ENCODE measurements at regions not wholly inside any gene's neighbourhood (a gene's known extent, or its start where the extent isn't known, plus 50 kb on each side); places are given as distances from the start of the nearest gene placed in this dataset.
A peak's percentile ranks its signal among the peaks of the same experiment; 100 is the strongest.
"Not testable (repeated sequence)": the region's sequence is repeated elsewhere in the genome, so short reads cannot be mapped to it uniquely, and the experiment has no call there.

DNA sequence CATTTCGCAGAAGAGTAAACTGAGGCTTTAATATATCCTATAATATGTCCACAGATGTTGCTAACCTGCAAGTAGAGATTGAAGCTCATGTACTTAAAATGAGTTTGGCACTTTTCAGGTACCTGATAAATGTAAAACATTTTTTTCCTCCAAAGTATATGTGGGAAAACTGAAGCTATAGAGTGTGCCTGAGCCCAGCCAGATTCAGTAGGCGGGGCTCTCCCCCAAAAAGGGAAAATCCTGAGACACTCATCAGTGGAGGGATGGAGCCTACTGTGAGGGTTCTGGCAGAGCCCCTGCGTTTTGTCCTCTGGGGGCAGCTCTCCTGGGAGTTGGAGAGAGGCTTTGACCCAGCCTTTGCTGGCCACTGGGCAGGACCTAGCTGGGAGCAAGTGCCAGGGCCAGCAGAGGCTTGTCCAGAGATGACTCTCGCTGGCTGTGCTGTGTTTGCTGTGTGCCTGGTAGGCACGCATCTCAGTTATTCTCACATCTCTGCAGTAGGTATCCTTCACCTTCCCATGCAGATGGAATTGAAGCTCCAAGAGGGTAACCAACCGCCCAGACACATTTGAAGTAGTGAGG is 81.1 kb upstream of the SPRY4 start:
- DNase-seq = no peak

DNA sequence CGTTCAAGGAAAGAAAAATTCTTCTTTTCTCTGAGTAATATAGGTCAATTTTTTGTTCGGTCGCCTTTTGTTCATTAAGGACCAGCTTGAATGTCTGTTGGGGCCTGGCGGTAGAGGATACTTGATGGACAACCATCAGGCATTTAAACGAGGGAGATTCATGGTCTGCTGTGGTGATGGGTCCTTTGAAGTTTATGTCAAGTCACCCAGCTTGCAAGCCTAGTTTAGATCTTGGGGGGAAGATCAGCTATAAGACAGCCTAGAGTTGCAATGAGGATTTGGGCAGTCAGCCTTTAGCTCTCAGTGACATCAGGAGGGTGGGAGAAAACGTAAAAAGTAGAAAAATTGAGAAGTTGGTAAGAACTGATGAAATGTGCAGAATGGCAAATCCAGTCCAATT is 80.2 kb upstream of the SPRY4 start:
- no peak for DNase-seq

DNA sequence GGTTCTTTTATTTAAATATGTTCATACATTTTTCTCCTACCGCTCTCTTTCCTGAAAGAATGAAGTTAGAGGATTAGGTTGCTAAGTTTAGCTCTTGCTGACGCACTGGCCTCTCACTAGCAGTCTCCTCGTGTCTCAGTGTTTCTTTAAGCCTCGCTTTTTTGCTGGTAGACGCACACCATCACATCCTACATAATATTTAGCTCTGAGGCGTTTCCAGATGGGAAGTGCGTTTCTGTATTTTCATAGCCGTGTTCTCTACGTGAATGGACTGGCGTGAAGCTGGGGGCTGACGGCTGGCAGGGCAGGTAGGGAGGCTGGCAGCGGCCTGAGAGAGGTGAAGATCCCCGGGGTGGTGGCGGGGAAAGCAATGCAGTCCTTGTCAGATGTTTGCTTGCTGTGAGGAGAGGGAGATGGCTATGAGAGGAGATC is 79.2 kb upstream of the SPRY4 start:
- DNase-seq = no peak

DNA sequence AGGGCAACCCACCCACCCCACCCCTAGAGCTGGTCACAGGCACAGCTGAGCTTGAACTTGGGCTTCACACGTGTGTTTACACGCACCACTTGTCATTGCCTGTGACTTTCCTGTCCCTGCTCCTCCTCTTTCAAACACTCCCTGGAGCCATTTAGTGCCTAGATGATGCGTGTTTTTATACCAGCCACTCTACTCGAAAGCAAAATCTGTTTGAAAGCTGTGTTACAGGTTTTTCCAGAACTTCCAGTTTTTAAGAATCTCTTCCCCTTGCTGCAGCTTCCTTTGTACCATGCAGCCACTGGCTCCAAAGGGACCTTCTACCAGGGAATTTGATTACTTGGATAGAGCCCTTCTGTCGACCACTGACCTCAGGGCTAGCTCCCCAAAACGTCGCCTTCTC is 78.8 kb upstream of the SPRY4 start:
- peak; percentile 78 for DNase-seq

DNA sequence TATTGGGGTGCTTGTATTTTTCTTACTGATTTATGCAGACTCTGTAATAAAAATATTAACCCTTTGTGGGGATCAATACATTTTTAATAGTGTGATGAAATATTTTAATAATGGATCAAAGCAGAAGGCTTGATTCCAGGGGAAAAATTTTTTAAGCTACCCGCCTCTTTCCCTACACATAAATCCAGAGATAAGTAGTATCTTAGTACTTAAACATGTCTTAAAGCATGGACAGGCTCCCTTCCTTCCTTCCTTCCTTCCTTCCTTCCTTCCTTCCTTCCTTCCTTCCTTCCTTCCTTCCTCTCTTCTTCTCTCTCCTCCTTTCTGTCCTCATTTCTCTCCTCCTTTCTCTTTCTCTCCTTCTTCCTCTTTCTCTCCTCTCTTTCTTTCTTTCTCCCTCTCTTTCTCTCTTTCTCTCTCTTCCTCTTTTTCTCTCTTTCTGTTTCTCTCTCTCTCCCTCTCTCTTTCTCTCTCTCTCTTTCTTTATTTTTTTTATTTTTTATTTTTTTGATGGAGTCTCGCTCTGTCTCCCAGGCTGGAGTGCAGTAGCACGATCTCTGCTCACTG is 78.0 kb upstream of the SPRY4 start:
- DNase-seq = no peak

DNA sequence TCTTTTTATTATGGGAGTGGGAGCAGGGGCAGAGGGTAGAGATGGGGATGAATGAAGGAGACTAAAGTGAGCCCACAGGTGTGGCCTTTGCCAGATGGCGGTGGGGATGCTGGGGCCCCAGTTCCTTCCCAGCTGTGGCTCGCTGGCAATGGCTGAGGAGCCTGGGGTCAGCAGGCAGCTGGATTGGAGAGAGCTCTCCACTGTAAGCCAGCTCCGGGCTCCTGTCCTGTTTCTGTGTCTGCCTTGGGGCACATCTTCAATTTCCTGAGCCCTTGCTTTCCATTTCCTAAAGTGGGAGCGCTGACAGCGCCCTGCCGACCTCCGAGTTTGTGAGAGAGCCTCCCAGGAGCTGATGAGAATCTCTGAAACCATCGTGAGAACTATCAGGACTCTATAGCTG is 75.6 kb upstream of the SPRY4 start:
- no peak for DNase-seq

DNA sequence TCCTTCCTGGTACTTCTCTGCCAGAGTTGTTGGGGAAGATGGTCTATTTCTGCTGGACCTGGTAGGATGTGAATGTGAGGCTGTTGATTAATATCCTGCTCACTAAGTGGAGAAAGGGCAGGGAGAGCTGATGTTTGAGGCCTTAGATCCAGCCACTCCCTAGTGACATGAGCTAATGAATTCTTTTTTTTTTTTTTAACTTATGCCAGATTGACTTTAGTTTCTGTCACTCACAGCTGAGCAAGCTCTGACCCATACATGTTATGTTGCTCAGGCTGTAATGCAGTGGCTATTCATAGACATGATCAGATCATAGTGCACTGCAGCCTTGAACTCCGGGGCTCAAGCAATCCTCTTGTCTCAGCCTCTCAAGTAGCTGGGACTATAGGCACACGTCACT is 75.1 kb upstream of the SPRY4 start:
- no peak for DNase-seq

DNA sequence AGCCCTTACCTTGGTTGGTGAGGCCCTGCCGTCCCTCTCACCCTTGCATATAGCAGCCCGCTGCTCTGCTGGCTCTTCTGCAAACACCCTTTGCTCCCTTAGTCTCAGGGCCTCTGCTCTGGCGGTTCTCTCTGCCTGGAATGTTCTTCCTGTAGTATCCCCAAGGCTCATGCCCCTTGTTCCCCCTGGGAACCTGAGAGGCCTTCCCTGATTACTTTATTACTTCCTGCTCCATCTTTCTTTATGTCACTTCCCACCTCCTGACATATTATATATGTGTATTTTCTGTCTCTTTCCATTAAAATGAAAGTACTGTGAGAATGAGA is 73.9 kb upstream of the SPRY4 start:
- no peak for DNase-seq

DNA sequence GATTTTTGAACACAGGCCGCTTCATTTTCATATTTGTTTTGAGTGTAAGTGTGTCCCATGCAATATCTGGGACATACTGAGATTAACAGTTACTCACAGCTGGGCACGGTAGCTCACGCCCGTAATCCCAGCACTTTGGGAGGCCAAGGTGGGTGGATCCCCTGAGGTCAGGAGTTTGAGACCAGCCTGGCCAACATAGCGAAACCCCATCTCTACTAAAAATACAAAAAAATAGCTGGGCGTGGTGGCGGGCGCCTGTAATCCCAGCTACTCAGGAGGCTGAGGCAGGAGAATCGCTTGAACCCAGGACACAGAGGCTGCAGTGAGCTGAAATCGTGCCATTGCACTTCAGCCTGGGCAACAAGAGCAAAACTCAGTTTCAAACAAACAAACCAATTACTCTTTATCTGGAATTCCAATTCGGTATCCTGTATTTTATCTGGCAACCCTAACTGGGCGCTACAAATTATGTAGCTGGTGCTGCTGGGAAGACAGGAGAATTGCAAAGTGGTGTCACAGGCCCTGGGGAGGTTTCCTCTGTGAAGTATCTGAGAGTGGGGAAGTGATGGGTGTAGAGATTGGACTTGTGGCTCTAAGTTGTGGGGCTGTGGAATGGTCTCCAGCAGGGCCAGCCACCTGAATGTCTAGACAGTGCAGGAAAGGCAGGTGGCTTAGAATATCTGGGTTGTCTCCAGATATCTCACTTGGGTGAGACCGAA is 73.3 kb upstream of the SPRY4 start:
- not testable (repeated sequence) for DNase-seq

DNA sequence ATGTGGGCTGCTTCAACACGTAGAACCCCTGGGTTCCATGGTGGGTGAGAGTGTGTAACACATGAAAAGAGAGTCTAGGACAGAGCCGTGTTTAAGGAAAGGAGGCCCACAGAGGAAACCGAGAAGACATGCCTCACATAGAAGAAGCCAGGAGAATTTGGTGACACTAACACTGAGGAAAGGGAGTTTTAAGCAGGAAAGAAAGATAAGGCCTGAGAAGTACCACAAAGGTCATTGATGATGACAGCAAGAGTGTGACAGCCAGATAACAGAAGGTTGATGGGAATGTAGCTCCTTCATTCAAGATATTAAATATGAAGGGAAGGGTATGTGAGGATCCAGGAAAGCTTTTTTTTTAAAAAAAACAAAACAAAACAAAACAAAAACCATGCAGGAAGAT is 72.4 kb upstream of the SPRY4 start:
- DNase-seq = no peak

DNA sequence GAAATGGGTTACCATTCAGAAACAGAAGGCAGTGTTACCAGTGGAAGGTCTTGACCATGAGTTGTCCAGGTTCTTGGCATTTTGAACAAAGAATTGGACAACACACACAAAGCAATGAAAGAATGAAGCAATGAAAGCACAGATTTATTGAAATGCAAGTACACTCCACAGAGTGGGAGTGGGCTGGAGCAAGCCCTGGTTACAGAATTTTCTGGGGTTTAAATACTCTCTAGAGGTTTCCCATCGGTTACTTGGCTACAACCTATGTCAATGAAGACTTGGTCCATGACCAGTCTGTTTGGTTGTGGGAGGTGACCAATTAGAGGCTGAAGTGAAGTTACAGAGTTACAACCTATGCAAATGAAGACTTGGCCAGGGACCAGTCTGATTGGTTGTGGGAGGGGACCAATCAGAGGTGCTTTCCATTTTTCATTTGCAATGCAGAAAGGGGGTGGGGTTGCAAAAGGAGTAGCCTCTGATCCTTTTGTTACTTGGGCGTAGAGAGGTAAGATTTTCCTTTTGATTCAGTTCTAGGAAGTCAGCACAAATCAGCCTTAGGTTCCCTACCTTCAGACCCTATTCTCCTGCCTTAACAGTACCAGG is 71.7 kb upstream of the SPRY4 start:
- DNase-seq = no peak

DNA sequence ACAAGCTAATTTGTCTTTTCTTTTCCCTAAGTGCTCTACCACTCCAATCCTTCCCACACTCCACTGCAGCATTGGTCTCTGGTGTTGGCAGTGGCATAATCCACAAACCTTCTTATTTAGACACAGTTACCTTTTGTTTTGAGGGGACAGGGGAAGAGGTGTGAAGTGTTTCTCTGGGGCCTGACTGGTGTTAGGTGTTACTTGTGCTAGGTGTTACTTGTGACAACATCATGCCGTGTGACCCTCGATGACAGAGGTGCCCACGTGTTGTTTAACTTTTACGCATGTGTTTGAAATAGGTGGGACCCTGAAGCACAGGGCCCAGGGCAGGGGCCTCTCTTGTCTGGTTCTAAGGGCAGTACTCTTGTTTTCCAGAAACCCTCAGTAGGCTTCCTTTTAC is 70.5 kb upstream of the SPRY4 start:
- no peak for DNase-seq

DNA sequence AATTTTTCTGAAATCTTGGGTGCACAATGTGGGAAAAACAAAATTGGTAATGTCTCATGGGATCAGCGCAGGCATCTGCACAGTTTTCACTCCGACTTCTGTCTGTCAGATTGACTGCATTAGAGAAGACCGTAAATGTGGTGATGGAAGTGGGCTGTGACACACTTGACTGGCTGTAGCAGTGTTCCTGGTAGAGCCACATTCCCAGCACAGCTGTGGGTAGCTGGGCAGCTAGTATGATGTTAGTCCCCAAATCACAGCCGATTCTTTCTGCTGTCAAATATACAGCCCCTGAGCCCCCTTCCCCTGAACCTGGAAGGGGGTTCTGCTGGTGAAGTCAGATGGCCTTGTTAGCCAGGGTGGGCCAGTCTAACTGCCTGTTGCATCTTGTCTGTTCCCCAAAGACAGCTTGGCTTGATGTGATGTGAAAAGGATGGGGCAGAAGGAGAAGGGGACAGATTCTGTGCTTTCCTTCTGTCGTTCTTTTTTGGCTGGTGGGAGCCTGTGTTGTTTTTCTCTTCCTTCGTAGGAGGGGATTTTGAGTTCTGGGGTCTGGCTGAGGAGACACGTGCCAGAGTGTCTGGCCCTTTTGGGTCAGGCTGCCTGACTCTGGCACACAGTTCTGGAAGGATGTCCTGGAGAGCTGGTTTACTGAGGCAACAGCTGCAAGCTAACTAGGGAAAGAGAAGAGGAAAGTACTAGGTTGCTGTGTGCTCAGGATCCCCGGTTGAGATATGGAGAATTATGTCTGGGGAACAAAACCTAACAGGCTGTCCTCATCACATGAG is 66.4 kb upstream of the SPRY4 start:
- DNase-seq = no peak

DNA sequence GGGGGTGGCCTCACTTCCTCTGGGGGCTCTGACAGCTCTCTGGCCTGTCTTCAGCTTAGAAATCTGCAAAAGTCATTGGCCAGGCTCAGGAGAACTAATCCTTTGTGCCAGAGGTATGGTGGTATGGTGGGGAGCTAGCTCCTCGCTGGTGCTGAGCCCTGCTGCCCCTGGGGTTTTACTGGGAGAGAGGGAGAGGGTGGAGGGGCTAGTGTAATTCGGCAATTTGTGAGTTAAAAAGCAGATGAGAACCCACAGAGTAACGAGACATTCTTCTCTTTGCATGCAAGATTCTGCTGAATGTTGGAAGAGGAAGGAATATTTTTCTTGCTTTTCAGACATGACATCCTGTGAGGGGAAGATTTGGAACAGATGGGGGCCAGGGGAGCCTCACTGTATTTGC is 65.5 kb upstream of the SPRY4 start:
- no peak for DNase-seq

DNA sequence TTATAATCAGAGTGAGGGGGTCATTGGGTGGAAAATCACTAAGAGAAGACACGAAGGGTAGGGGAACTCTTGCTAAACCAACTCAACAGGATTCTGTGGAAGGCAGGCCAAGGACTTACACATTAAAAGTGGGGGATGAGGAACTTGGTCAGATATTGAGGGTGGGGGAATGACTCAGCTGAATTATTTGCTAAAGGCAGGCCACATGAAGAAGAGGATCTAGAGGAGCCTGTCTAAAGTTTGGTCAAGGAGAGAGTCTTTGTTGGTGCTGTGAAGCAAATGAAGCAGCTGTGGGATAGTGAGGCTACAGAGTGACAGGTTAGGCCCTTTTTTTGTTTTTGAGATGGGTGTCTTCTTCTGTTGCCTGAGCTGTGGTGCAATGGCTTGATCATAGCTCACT is 63.9 kb upstream of the SPRY4 start:
- DNase-seq = no peak

DNA sequence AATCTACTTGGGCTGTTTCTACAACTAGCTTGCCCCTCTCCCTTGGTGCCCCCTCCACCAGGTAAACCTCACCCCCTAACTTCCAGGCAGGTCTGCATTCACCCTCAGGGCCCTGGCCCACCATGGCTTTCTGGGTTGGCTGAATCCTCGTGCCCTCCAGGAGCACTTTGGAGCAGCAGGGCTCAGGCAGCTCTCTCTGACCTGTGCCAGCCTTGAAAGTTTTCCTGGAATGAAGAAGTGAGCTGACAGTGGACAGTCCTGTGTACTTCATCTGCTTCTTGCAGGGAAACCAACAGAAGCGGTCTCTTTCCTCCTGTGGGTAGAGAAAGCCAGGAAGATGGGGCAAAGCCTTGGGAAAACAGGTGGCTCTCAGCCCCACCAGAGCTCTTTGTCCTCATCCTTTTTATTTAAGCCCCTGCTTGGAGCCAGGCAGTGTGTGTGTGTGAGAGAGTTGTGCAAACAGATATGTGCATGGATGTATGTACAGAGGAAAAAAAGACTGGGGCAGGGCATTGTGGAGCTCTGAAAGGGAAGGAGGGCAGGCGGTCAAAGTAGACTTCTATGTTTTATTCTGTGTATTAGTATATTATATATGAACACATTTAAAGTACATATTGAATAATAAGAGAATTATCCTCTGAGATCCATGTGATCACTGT is 62.3 kb upstream of the SPRY4 start:
- DNase-seq = no peak

DNA sequence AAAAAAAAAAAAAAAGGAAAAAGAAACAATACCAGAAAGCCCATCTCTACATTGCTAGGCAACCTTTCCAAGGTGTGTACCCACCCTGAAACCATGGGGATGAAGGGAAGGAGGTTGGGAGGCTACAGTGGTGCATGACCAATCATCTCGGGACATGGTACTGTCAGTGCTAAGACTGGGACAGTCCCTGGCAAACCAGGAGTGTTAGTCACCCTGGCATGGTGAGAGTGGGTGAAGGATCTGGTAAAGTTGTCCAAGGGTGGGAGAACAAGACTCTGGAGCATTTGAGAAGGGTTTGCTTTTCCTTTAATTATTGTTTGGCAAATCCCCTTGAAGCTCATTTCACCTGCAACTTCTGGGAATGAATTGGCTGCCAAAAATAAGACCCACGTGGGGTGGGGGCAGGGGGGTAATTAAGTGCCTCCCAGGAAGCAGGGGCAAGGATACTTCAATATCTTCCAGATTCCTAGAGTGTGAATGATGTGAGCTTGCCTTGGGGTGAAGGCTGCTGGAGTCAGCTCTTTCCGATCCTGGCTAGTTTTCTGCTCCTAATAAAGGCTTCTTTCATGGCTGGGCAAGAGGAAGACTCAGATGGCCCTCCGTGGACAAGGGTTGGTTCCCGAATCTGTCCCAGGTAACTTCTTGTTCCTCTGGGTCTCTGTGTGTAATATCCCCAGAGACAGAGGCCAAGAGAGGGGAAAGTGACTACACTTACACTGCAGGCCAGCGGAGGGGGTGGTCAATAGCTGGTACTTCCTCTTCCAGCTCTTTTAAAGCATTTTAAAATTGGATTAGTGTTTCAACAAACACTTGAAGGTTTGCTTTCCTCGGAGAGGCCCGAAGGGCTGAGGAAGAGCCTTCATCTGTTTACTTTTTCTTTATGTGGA is 61.6 kb upstream of the SPRY4 start:
- no peak for DNase-seq

DNA sequence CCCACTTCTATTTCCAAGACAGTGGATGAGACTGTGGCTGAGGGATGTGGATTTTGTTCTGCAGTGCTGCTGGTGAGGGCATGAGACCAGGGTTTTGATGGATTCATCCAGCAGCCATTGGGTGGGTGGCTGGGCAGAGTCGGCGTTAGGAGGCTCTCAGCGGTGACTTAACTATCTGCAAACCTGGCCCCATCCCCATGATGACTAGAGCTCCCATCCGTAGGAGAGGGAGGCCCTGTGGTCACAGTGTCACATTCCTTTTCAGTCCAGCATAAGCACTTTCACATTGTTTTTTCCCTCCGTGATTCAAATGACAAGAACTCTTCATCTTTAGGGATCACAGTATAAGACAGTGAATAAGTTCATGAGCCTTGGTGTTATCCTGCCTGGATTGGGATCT is 60.4 kb upstream of the SPRY4 start:
- no peak for DNase-seq

DNA sequence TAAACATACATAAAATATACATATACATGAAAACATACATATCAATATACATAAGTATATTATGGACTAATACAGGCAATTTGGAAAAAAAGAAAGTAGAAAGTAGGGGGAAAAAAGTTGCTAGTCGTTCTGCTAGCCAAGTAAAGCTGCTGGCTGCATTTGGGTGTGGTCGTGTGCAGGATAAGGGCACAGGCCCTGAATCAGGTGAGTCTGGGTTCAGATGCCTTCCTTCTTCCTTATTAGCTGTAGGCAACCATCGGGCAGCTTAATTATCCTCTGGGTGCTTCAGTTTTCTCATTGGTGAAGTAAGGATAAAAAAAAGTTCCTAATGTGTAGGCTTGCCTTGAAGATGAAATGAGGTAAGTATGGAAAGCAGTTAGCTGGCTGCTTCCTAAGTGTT is 59.2 kb upstream of the SPRY4 start:
- no peak for DNase-seq

DNA sequence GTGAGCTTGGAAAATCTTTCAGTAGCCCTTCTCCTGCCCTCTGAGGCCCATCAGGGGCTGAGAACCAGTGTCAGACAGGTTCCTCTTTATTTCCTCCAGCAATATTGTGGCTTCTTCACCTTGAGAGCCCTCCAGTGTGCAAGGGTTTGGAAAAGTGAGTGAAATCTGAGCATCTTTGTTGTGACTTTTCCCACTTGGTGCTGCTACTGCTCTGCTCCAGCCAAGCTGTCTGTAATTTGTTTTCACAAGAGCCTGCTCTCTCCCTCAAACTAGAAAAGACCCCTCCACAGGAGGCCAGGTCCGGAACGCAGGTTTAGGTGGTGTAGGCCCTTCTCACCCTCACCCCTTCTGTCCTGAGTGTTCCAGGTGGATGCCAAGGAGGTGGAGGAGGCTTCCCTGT is 57.4 kb upstream of the SPRY4 start:
- DNase-seq = no peak
